CD4-positive, alpha-beta T cell (primary cell): ENCODE measurements at regions not wholly inside any gene's neighbourhood (a gene's known extent, or its start where the extent isn't known, plus 50 kb on each side); places are given as distances from the start of the nearest gene placed in this dataset.

Experiments used
- ATAC-seq: fragments of 200-7000 bp; cut with Tn5 transposase; one replicate; pipeline ENCODE4 v1.10.0; 2022; ENCODE audit warnings: mild to moderate bottlenecking; ENCODE audit not compliant: poor library complexity
- CTCF ChIA-PET: fragments of 350-600 bp; sonication (Branson Sonifier 250); formaldehyde crosslinking; loops from one replicate; lab custom pipeline; 2021; ENCODE audit warnings: antibody characterized with exemption, inconsistent platforms; lab: Charles Lee
- POLR2A ChIA-PET: fragments of 350-600 bp; sonication (Branson Sonifier 250); formaldehyde crosslinking; loops from one replicate; lab custom pipeline; 2021; ENCODE audit warnings: antibody characterized with exemption, inconsistent platforms; lab: Charles Lee
- DNase-seq, 14 experiments: peaks; one replicate each; pipeline ENCODE4 v3.0.0-alpha.2; 2013 to 2020; ENCODE audit warnings: mixed read lengths in 2 of 14
- H3K27ac ChIP-seq, 2 donors: one replicate each; pipeline versions ENCODE4 v1.5.1 to v1.7.0; 2013; ENCODE audit warnings: low read length in 2 of 2, low read depth in 1 of 2, mild to moderate bottlenecking in 1 of 2
- H3K27me3 ChIP-seq, 2 experiments: 1 replicate in 1 of 2; 2 replicates in 1 of 2; pipeline versions ENCODE4 v1.6.1 to v1.7.0; 2013; ENCODE audit warnings: low read length in 2 of 2, control low read depth in 1 of 2, mild to moderate bottlenecking in 1 of 2, moderate library complexity in 1 of 2; ENCODE audit not compliant: insufficient read depth in 2 of 2, control insufficient read depth in 1 of 2
- H3K36me3 ChIP-seq: one replicate; pipeline ENCODE4 v1.6.1; 2013; ENCODE audit warnings: low read length, control low read depth; ENCODE audit not compliant: insufficient read depth
- H3K4me1 ChIP-seq: one replicate; pipeline ENCODE4 v1.6.1; 2013; ENCODE audit warnings: low read length, control low read depth; ENCODE audit not compliant: insufficient read depth
- H3K4me3 ChIP-seq: one replicate; pipeline ENCODE4 v1.5.1; 2013; ENCODE audit warnings: mild to moderate bottlenecking, low read length, moderate library complexity
- H3K9me3 ChIP-seq, 2 experiments: 1 replicate in 1 of 2; 2 replicates in 1 of 2; pipeline versions ENCODE4 v1.6.1 to v1.7.0; 2013; ENCODE audit warnings: low read length in 2 of 2, mild to moderate bottlenecking in 2 of 2, control low read depth in 1 of 2, moderate library complexity in 1 of 2; ENCODE audit not compliant: control insufficient read depth in 1 of 2, insufficient read depth in 1 of 2
- H3K27ac Mint-ChIP-seq: one replicate; pipeline ENCODE4 v1.8.0; 2020; ENCODE audit warnings: mixed read lengths
- H3K27me3 Mint-ChIP-seq: one replicate; pipeline ENCODE4 v1.8.0; 2021; ENCODE audit warnings: mixed read lengths
- H3K36me3 Mint-ChIP-seq: one replicate; pipeline ENCODE4 v1.8.0; 2021; ENCODE audit warnings: low read depth, mixed read lengths
- H3K4me1 Mint-ChIP-seq: one replicate; pipeline ENCODE4 v1.8.0; 2021; ENCODE audit warnings: low read depth, mixed read lengths
- H3K4me3 Mint-ChIP-seq: one replicate; pipeline ENCODE4 v1.8.0; 2020; ENCODE audit warnings: mild to moderate bottlenecking, mixed read lengths
- H3K9me3 Mint-ChIP-seq: one replicate; pipeline ENCODE4 v1.8.0; 2020; ENCODE audit warnings: mixed read lengths
- intact Hi-C, 2 experiments: fragments of 100-400 bp; cut with DNase I in 1 of 2; cut with micrococcal nuclease in 1 of 2; formaldehyde crosslinking; loops; one replicate each; pipeline versions ENCODE4 v1.15.1 to v1.9.0; 2023 to 2025; cut with DNase I, micrococcal nuclease
- TF ChIP-seq, protein P1 (sequence below): fragments of 200-600 bp; IDR thresholded peaks from one replicate; pipeline ENCODE4 v1.8.0; 2022; ENCODE audit warnings: antibody characterized with exemption, mild to moderate bottlenecking

DNA sequence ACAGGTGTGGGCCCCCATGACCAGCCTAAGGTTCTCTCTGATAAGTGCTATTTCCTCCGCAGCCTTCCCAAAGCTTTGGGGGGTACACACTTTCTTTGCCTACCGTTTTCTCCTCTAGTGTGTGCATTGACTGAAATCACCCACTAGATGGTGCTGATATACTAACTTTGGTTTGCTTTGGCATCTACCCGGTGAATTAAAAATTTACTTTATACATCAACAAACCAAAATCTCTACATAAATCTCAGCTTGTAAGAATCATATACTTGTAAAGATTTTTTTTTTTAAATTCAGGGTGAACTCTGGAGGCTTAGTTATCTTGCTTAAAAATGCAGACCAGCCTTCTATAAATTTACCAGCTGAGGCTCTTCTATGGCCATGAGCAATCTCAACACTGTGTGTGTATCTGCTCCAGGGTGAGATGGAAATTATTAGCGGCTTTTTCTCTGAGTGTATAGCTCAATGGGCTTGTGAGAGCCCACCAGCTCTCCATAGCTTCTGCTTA, 475.7 kb upstream of the TNC start:
- no peak overlapping the region for H3K27ac ChIP-seq
- H3K4me3 ChIP-seq = no peak overlapping the region
- ATAC-seq (no peak), DNase-seq (peak in 3 of 14 experiments; percentile 8 to 25 (median 12))
- ChIA-PET POLR2A (no interaction called here), CTCF (interaction anchor here (1.2 kb wide), 1 partner anchor 10 kb away, joined by 4 read pairs; no protein-coding TSS in a partner anchor)
- H3K9me3 ChIP-seq = no peaks in the 10 kb centered on the region
- H3K4me3 Mint-ChIP-seq = no peak overlapping the region
- no peaks in the 10 kb centered on the region for H3K4me1 ChIP-seq
- H3K36me3 ChIP-seq = no peaks in the 10 kb centered on the region
- no peaks in the 10 kb centered on the region for H3K4me1 Mint-ChIP-seq
- TF ChIP-seq, protein P1, sequence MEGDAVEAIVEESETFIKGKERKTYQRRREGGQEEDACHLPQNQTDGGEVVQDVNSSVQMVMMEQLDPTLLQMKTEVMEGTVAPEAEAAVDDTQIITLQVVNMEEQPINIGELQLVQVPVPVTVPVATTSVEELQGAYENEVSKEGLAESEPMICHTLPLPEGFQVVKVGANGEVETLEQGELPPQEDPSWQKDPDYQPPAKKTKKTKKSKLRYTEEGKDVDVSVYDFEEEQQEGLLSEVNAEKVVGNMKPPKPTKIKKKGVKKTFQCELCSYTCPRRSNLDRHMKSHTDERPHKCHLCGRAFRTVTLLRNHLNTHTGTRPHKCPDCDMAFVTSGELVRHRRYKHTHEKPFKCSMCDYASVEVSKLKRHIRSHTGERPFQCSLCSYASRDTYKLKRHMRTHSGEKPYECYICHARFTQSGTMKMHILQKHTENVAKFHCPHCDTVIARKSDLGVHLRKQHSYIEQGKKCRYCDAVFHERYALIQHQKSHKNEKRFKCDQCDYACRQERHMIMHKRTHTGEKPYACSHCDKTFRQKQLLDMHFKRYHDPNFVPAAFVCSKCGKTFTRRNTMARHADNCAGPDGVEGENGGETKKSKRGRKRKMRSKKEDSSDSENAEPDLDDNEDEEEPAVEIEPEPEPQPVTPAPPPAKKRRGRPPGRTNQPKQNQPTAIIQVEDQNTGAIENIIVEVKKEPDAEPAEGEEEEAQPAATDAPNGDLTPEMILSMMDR = peak; percentile 47
- peaks cover 50% of the 10 kb centered on the region for H3K27me3 Mint-ChIP-seq
- H3K27ac Mint-ChIP-seq = no peak overlapping the region
- no peaks in the 10 kb centered on the region for H3K36me3 Mint-ChIP-seq
- no peaks in the 10 kb centered on the region for H3K9me3 Mint-ChIP-seq
- peaks cover 2 to 17% of the 10 kb centered on the region in 2 experiments for H3K27me3 ChIP-seq
- intact Hi-C loops = loop anchor here (2.0 to 10.0 kb wide), 3 partner anchors 1064 to 1271 kb away; no protein-coding TSS in a partner anchor

DNA sequence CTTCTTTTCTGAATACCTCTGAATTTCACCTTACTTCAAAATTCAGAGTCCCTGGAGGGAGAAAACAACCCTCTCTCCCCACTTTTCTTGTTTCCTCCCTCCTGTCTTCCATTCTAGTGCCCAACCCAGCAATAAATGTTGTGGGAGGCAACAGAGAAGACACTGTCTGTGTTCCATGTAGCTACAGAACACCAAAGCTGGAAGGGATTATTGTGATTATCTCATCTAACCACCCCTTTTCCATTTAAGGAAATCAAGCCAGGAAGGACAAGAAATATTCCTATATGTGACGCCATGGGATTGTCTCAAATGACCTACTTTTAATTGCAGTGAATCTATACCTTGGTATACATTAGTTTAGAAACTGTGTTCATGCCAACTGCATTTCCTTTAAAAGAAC, 476.6 kb upstream of the TNC start:
- intact Hi-C loops = loop anchor here (5.0 to 10.0 kb wide), 2 partner anchors 1063 to 1270 kb away; no protein-coding TSS in a partner anchor
- H3K4me1 Mint-ChIP-seq = no peaks in the 10 kb centered on the region
- H3K27ac Mint-ChIP-seq = no peak overlapping the region
- Histone ChIP-seq H3K27me3 (peaks cover 2 to 17% of the 10 kb centered on the region in 2 experiments), H3K9me3 (no peaks in the 10 kb centered on the region), H3K36me3 (no peaks in the 10 kb centered on the region), H3K4me3 (no peak overlapping the region), H3K4me1 (no peaks in the 10 kb centered on the region), H3K27ac (no peak overlapping the region)
- ChIA-PET CTCF (no interaction called here), POLR2A (no interaction called here)
- H3K36me3 Mint-ChIP-seq = no peaks in the 10 kb centered on the region
- peaks cover 53% of the 10 kb centered on the region for H3K27me3 Mint-ChIP-seq
- DNase-seq (no peak), ATAC-seq (no peak)
- no peaks in the 10 kb centered on the region for H3K9me3 Mint-ChIP-seq
- TF ChIP-seq, protein P1 = no peak
- H3K4me3 Mint-ChIP-seq = no peak overlapping the region

DNA sequence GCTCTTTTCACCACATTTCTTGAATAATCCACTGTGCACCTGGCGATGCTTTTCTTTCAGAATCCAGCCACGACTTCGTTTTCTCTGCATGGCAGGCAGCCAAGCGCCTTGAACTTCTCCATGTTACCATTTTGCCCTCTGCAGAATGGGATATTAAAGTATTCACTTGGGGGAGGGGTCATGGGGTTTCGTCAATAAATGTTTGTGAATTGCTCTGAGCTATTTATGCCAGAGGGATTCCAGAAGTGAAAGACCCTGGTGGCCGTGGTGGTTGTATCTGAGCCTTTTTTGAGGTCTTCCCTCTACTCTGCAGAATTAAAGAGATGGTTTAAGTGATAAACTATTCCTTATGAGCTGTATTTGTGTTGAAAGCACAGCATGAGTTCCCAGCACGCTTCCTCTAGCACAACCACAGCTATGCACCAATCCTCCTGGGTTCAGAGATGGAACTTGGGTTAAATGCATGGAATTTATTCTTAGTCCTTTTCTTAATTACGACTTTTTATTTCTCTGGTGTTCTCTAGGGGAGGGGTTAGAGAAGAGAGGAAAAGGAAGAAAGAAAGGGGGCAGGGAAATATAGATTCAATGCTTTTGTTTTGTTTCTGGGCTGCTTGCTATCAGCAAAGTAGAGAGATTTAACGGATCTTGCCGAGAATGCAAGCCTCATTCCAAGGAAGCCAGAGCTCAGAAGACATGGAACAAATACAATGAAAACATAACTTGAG, 478.2 kb upstream of the TNC start:
- no peaks in the 10 kb centered on the region for H3K36me3 Mint-ChIP-seq
- intact Hi-C loops = loop anchor here (10.0 kb wide), 1 partner anchor 1269 kb away; no protein-coding TSS in a partner anchor
- H3K27me3 Mint-ChIP-seq = peaks cover 58% of the 10 kb centered on the region
- H3K36me3 ChIP-seq = no peaks in the 10 kb centered on the region
- no peak overlapping the region for H3K27ac ChIP-seq
- H3K27me3 ChIP-seq = peaks cover 2 to 17% of the 10 kb centered on the region in 2 experiments
- no peaks in the 10 kb centered on the region for H3K4me1 ChIP-seq
- ATAC-seq (no peak), DNase-seq (no peak)
- H3K9me3 Mint-ChIP-seq = no peaks in the 10 kb centered on the region
- ChIA-PET CTCF (no interaction called here), POLR2A (no interaction called here)
- no peak overlapping the region for H3K4me3 ChIP-seq
- no peak overlapping the region for H3K27ac Mint-ChIP-seq
- TF ChIP-seq, protein P1 = no peak
- H3K4me1 Mint-ChIP-seq = no peaks in the 10 kb centered on the region
- no peaks in the 10 kb centered on the region for H3K9me3 ChIP-seq
- H3K4me3 Mint-ChIP-seq = no peak overlapping the region
